H1 (cell line): ENCODE measurements at regions not wholly inside any gene's neighbourhood (a gene's known extent, or its start where the extent isn't known, plus 50 kb on each side); places are given as distances from the start of the nearest gene placed in this dataset.

ENCODE experiments used
- GTF2F1 ChIP-seq: IDR thresholded peaks from 2 replicates; pipeline ENCODE4 v1.6.1; 2012; ENCODE audit warnings: low read depth, low read length, improper control_type of control experiment, borderline replicate concordance
- TF ChIP-seq, protein P1 (sequence below): IDR thresholded peaks from 2 replicates; pipeline ENCODE4 v1.6.1; 2012; ENCODE audit warnings: low read length, inconsistent platforms

GRCh38 chr13:72643311-72643989 is 84.0 kb downstream of the MZT1 start (continued):
- TF ChIP-seq, protein P1, sequence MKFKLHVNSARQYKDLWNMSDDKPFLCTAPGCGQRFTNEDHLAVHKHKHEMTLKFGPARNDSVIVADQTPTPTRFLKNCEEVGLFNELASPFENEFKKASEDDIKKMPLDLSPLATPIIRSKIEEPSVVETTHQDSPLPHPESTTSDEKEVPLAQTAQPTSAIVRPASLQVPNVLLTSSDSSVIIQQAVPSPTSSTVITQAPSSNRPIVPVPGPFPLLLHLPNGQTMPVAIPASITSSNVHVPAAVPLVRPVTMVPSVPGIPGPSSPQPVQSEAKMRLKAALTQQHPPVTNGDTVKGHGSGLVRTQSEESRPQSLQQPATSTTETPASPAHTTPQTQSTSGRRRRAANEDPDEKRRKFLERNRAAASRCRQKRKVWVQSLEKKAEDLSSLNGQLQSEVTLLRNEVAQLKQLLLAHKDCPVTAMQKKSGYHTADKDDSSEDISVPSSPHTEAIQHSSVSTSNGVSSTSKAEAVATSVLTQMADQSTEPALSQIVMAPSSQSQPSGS, result no peak
- no peak for TF ChIP-seq GTF2F1
